Ovary (tissue), 3 donors: ENCODE measurements at regions not wholly inside any gene's neighbourhood (a gene's known extent, or its start where the extent isn't known, plus 50 kb on each side); places are given as distances from the start of the nearest gene placed in this dataset.

Experiments
- POLR2A ChIP-seq: fragments of 450-650 bp; IDR thresholded peaks from one replicate; pipeline ENCODE4 v1.6.1; 2017; ENCODE audit warnings: antibody characterized with exemption, mild to moderate bottlenecking, moderate library complexity
- TF ChIP-seq, protein P1 (sequence below), 3 donors: fragments of 450-650 bp in 2 of 3; fragments of 200-600 bp in 1 of 3; IDR thresholded peaks; one replicate each; pipeline versions ENCODE4 v1.5.1 to v1.8.0; 2016 to 2022; ENCODE audit warnings: antibody characterized with exemption in 3 of 3, mild to moderate bottlenecking in 1 of 3
- donor health status: DM: no; HTN: no; CAD: no.

DNA sequence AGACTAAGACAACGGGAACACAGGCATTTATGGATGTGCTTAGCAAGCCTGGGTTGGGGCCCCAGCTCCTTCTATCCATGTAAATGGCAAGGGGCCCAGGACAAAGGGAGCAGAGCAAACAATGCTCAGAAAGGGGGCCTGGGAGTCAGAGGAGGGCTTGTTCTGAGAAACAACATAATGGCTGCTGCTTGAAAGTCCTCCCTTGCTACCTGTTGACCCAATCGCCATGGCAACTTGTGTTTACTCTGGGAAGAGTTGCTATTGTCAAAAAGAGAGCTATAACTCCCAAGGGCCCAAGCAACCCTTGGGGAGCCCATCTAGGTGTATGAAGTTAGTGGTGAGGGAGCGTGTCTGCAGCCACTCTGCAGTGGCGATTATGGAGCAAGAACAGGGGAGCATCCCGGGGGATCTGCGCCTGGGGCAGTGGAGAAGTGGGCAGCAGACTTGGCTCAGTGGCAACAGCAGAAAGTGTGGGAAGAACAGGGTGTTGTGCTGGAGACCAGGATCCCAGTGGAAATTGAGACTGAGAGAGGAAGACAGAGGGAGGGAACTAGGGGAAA, 118.7 kb upstream of the NLRP1 start:
- no peak for TF ChIP-seq POLR2A
- TF ChIP-seq, protein P1, sequence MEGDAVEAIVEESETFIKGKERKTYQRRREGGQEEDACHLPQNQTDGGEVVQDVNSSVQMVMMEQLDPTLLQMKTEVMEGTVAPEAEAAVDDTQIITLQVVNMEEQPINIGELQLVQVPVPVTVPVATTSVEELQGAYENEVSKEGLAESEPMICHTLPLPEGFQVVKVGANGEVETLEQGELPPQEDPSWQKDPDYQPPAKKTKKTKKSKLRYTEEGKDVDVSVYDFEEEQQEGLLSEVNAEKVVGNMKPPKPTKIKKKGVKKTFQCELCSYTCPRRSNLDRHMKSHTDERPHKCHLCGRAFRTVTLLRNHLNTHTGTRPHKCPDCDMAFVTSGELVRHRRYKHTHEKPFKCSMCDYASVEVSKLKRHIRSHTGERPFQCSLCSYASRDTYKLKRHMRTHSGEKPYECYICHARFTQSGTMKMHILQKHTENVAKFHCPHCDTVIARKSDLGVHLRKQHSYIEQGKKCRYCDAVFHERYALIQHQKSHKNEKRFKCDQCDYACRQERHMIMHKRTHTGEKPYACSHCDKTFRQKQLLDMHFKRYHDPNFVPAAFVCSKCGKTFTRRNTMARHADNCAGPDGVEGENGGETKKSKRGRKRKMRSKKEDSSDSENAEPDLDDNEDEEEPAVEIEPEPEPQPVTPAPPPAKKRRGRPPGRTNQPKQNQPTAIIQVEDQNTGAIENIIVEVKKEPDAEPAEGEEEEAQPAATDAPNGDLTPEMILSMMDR (IDR thresholded peaks at IDR 0.05) = no peak
